ENCODE measurements at regions not wholly inside any gene's neighbourhood (a gene's known extent, or its start where the extent isn't known, plus 50 kb on each side); places are given as distances from the start of the nearest gene placed in this dataset.

- ChIA-PET POLR2A (ENCODE audit: low non-redundant PET) (no interaction called here), CTCF (no interaction called here)
- intact Hi-C loops (cut with micrococcal nuclease; ENCODE audit: unreplicated experiment): no loop called here
Observed at GRCh38 chr6:81051952-81052351, 700.5 kb downstream of the TENT5A start.

GRCh38 chr6:81049425-81050042 is 702.9 kb downstream of the TENT5A start:
- Histone ChIP-seq H3K36me3 (ENCODE audit: insufficient read depth, low read length, poor library complexity, severe bottlenecking) (no peaks in the 10 kb centered on the region), H3K27ac (ENCODE audit: low read depth, low read length, poor library complexity, severe bottlenecking) (no peak overlapping the region), H3K4me1 (ENCODE audit: insufficient read depth, low read length, poor library complexity, severe bottlenecking) (no peaks in the 10 kb centered on the region), H3K27me3 (replicated peaks; ENCODE audit: insufficient read depth, low read depth, low read length, poor library complexity) (no peaks in the 10 kb centered on the region), H3K4me3 (ENCODE audit: low read depth, low read length, poor library complexity, severe bottlenecking) (no peak overlapping the region), H3K9me3 (ENCODE audit: low read depth, low read length, poor library complexity, severe bottlenecking) (no peaks in the 10 kb centered on the region)
- CTCF ChIA-PET: no interaction called here
- no peak for TF ChIP-seq CTCF (conservative IDR thresholded peaks at IDR 0.05; ENCODE audit: low read depth, low read length)
- TF ChIP-seq EZH2 (IDR thresholded peaks at IDR 0.05; ENCODE audit: borderline replicate concordance, low read depth, low read length, poor library complexity, severe bottlenecking): no peak
- DNase-seq (ENCODE audit: low spot score): peak; percentile 22
- intact Hi-C loops (cut with micrococcal nuclease; ENCODE audit: unreplicated experiment): no loop called here
- POLR2A ChIA-PET (ENCODE audit: low non-redundant PET): no interaction called here
- BruUV-seq (replicated peaks): no TSS peak

More at GRCh38 chr6:81051952-81052351, 700.5 kb downstream of the TENT5A start:
- Histone ChIP-seq H3K4me1 (ENCODE audit: insufficient read depth, low read length, poor library complexity, severe bottlenecking) (no peaks in the 10 kb centered on the region), H3K27ac (ENCODE audit: low read depth, low read length, poor library complexity, severe bottlenecking) (no peak overlapping the region), H3K9me3 (ENCODE audit: low read depth, low read length, poor library complexity, severe bottlenecking) (no peaks in the 10 kb centered on the region), H3K36me3 (ENCODE audit: insufficient read depth, low read length, poor library complexity, severe bottlenecking) (no peaks in the 10 kb centered on the region), H3K4me3 (ENCODE audit: low read depth, low read length, poor library complexity, severe bottlenecking) (no peak overlapping the region), H3K27me3 (replicated peaks; ENCODE audit: insufficient read depth, low read depth, low read length, poor library complexity) (no peaks in the 10 kb centered on the region)
- TF ChIP-seq EZH2 (IDR thresholded peaks at IDR 0.05; ENCODE audit: borderline replicate concordance, low read depth, low read length, poor library complexity, severe bottlenecking) (no peak), CTCF (conservative IDR thresholded peaks at IDR 0.05; ENCODE audit: low read depth, low read length) (no peak)
- DNase-seq (ENCODE audit: low spot score): no peak
- no TSS peak for BruUV-seq (replicated peaks)

GRCh38 chr6:81031416-81031815 is 721.1 kb downstream of the TENT5A start:
- ChIA-PET CTCF (no interaction called here), POLR2A (ENCODE audit: low non-redundant PET) (interaction anchor here (0.5 kb wide), 1 partner anchor 1489 kb away, joined by 4 read pairs; no protein-coding TSS in a partner anchor)
- H3K4me3 ChIP-seq (ENCODE audit: low read depth, low read length, poor library complexity, severe bottlenecking): no peak overlapping the region
- no TSS peak for BruUV-seq (replicated peaks)
- DNase-seq (ENCODE audit: low spot score): peak; percentile 3
- TF ChIP-seq EZH2 (IDR thresholded peaks at IDR 0.05; ENCODE audit: borderline replicate concordance, low read depth, low read length, poor library complexity, severe bottlenecking): no peak
- H3K4me1 ChIP-seq (ENCODE audit: insufficient read depth, low read length, poor library complexity, severe bottlenecking): no peaks in the 10 kb centered on the region
- no peaks in the 10 kb centered on the region for H3K36me3 ChIP-seq (ENCODE audit: insufficient read depth, low read length, poor library complexity, severe bottlenecking)
- H3K27ac ChIP-seq (ENCODE audit: low read depth, low read length, poor library complexity, severe bottlenecking): no peak overlapping the region
- intact Hi-C loops (cut with micrococcal nuclease; ENCODE audit: unreplicated experiment): no loop called here
- no peaks in the 10 kb centered on the region for H3K9me3 ChIP-seq (ENCODE audit: low read depth, low read length, poor library complexity, severe bottlenecking)
- no peaks in the 10 kb centered on the region for H3K27me3 ChIP-seq (replicated peaks; ENCODE audit: insufficient read depth, low read depth, low read length, poor library complexity)

GRCh38 chr6:81026041-81026553 is 726.4 kb downstream of the TENT5A start:
- no peak overlapping the region for H3K4me3 ChIP-seq (ENCODE audit: low read depth, low read length, poor library complexity, severe bottlenecking)
- DNase-seq (ENCODE audit: low spot score): no peak
- H3K27ac ChIP-seq (ENCODE audit: low read depth, low read length, poor library complexity, severe bottlenecking): no peak overlapping the region
- no peaks in the 10 kb centered on the region for H3K36me3 ChIP-seq (ENCODE audit: insufficient read depth, low read length, poor library complexity, severe bottlenecking)
- BruUV-seq (replicated peaks): no TSS peak
- intact Hi-C loops (cut with micrococcal nuclease; ENCODE audit: unreplicated experiment): no loop called here
- no peaks in the 10 kb centered on the region for H3K4me1 ChIP-seq (ENCODE audit: insufficient read depth, low read length, poor library complexity, severe bottlenecking)
- POLR2A ChIA-PET (ENCODE audit: low non-redundant PET): no interaction called here
- no peaks in the 10 kb centered on the region for H3K27me3 ChIP-seq (replicated peaks; ENCODE audit: insufficient read depth, low read depth, low read length, poor library complexity)
- H3K9me3 ChIP-seq (ENCODE audit: low read depth, low read length, poor library complexity, severe bottlenecking): peaks cover 26% of the 10 kb centered on the region
- TF ChIP-seq EZH2 (IDR thresholded peaks at IDR 0.05; ENCODE audit: borderline replicate concordance, low read depth, low read length, poor library complexity, severe bottlenecking) (no peak), CTCF (conservative IDR thresholded peaks at IDR 0.05; ENCODE audit: low read depth, low read length) (no peak)
- CTCF ChIA-PET: no interaction called here
